Thyroid gland (tissue), 4 donors: ENCODE measurements at regions not wholly inside any gene's neighbourhood (a gene's known extent, or its start where the extent isn't known, plus 50 kb on each side); places are given as distances from the start of the nearest gene placed in this dataset.

Experiments
- DNase-seq, 2 donors: peaks; one replicate each; pipeline ENCODE4 v3.0.0-alpha.2; 2019
- H3K27ac ChIP-seq, 3 donors: fragments of 200-600 bp; sonication (generic); 1 replicate in 2 of 3; 2 replicates in 1 of 3; pipeline ENCODE4 v1.5.1; 2016 to 2019; ENCODE audit warnings: mild to moderate bottlenecking in 1 of 3, moderate library complexity in 1 of 3
- H3K27me3 ChIP-seq: fragments of 200-600 bp; sonication (generic); one replicate; pipeline ENCODE4 v1.5.1; 2019
- H3K36me3 ChIP-seq, 2 donors: fragments of 200-600 bp; sonication (generic); one replicate each; pipeline ENCODE4 v1.5.1; 2016 to 2019
- H3K4me1 ChIP-seq, 2 donors: fragments of 200-600 bp; sonication (generic); one replicate each; pipeline ENCODE4 v1.5.1; 2017 to 2019
- H3K4me3 ChIP-seq, 3 donors: fragments of 200-600 bp; sonication (generic); replicated peaks in 1 of 3; 1 replicate in 2 of 3; 2 replicates in 1 of 3; pipeline ENCODE4 v1.5.1; 2016; ENCODE audit warnings: mild to moderate bottlenecking in 1 of 3
- H3K9me3 ChIP-seq: fragments of 200-600 bp; sonication (generic); one replicate; pipeline ENCODE4 v1.5.1; 2017
- CTCF ChIP-seq, 6 experiments: fragments of 200-600 bp in 3 of 6; fragments of 450-650 bp in 3 of 6; sonication (generic) in 3 of 6; IDR thresholded peaks; one replicate each; pipeline ENCODE4 v1.5.1; 2016 to 2019; ENCODE audit warnings: antibody characterized with exemption in 6 of 6, mild to moderate bottlenecking in 2 of 6, inconsistent platforms in 1 of 6, moderate library complexity in 1 of 6
- POLR2A ChIP-seq, 2 donors: fragments of 450-650 bp; IDR thresholded peaks; one replicate each; pipeline ENCODE4 v1.6.1; 2017; ENCODE audit warnings: antibody characterized with exemption in 2 of 2, mild to moderate bottlenecking in 2 of 2, moderate library complexity in 1 of 2
- WGBS, 2 donors: methylation state at CpG; one replicate each; pipeline ENCODE4 v1.1.5; 2017; 5-methylcytosine and 5-hydroxymethylcytosine counted together
- intact Hi-C: fragments of 100-400 bp; cut with DNase I; formaldehyde crosslinking; loops from one replicate; pipeline ENCODE4 v1.15.1; 2023

GRCh38 chr6:22017766-22018165 is 279.1 kb downstream of the PRL start:
- H3K4me1 ChIP-seq: no peaks in the 10 kb centered on the region
- 78 to 88% methylated on average over 4 of the region's 4 CpGs for WGBS, 2 donors
- TF ChIP-seq POLR2A (IDR thresholded peaks at IDR 0.05): no peak
- no peak for TF ChIP-seq CTCF (IDR thresholded peaks at IDR 0.05)
- no peak overlapping the region for H3K27ac ChIP-seq
- intact Hi-C loops: no loop called here
- no peaks in the 10 kb centered on the region for H3K9me3 ChIP-seq
- H3K27me3 ChIP-seq: no peaks in the 10 kb centered on the region
- no peak for DNase-seq
- H3K36me3 ChIP-seq: no peaks in the 10 kb centered on the region
- H3K4me3 ChIP-seq: no peak overlapping the region

- no peak for TF ChIP-seq POLR2A (IDR thresholded peaks at IDR 0.05)
- no peak for TF ChIP-seq CTCF (IDR thresholded peaks at IDR 0.05)
- H3K9me3 ChIP-seq: no peaks in the 10 kb centered on the region
- no peaks in the 10 kb centered on the region for H3K36me3 ChIP-seq
- H3K27me3 ChIP-seq: no peaks in the 10 kb centered on the region
- no peak overlapping the region for H3K27ac ChIP-seq
- DNase-seq: no peak
- no peak overlapping the region for H3K4me3 ChIP-seq
- no peaks in the 10 kb centered on the region for H3K4me1 ChIP-seq
- intact Hi-C loops: no loop called here
- WGBS, 2 donors: 95 to 99% methylated on average over 5 of the region's 5 CpGs
Measured at GRCh38 chr6:22019857-22020256, 277.0 kb downstream of the PRL start.

- Histone ChIP-seq H3K36me3 (no peaks in the 10 kb centered on the region), H3K9me3 (no peaks in the 10 kb centered on the region), H3K27me3 (no peaks in the 10 kb centered on the region), H3K4me1 (no peaks in the 10 kb centered on the region), H3K4me3 (no peak overlapping the region), H3K27ac (no peak overlapping the region)
- WGBS, 2 donors: 83 to 84% methylated on average over 5 of the region's 5 CpGs
- no peak for DNase-seq
- intact Hi-C loops: no loop called here
- TF ChIP-seq POLR2A (IDR thresholded peaks at IDR 0.05) (no peak), CTCF (IDR thresholded peaks at IDR 0.05) (no peak)
Measured at GRCh38 chr6:22020299-22021003, 276.4 kb downstream of the PRL start.

GRCh38 chr6:22021966-22022365 is 274.9 kb downstream of the PRL start:
- Histone ChIP-seq H3K4me1 (no peaks in the 10 kb centered on the region), H3K9me3 (no peaks in the 10 kb centered on the region), H3K4me3 (no peak overlapping the region), H3K27me3 (no peaks in the 10 kb centered on the region), H3K27ac (no peak overlapping the region), H3K36me3 (no peaks in the 10 kb centered on the region)
- intact Hi-C loops: no loop called here
- 95 to 100% methylated on average over 1 of the region's 1 CpG for WGBS, 2 donors
- TF ChIP-seq CTCF (IDR thresholded peaks at IDR 0.05) (no peak), POLR2A (IDR thresholded peaks at IDR 0.05) (no peak)
- no peak for DNase-seq

GRCh38 chr6:22023937-22024336 is 272.9 kb downstream of the PRL start:
- TF ChIP-seq CTCF (IDR thresholded peaks at IDR 0.05) (no peak), POLR2A (IDR thresholded peaks at IDR 0.05) (no peak)
- intact Hi-C loops: no loop called here
- 89 to 94% methylated on average over 5 of the region's 5 CpGs for WGBS, 2 donors

More at GRCh38 chr6:22023937-22024336, 272.9 kb downstream of the PRL start:
- no peaks in the 10 kb centered on the region for H3K36me3 ChIP-seq
- no peak overlapping the region for H3K4me3 ChIP-seq
- peaks cover 0 to 2% of the 10 kb centered on the region in 2 donors for H3K4me1 ChIP-seq
- no peak for DNase-seq
- H3K27ac ChIP-seq: no peak overlapping the region
- H3K9me3 ChIP-seq: no peaks in the 10 kb centered on the region
- no peaks in the 10 kb centered on the region for H3K27me3 ChIP-seq
